SW480 (cell line): ENCODE measurements at regions not wholly inside any gene's neighbourhood (a gene's known extent, or its start where the extent isn't known, plus 50 kb on each side); places are given as distances from the start of the nearest gene placed in this dataset.
"Not testable (repeated sequence)": the region's sequence is repeated elsewhere in the genome, so short reads cannot be mapped to it uniquely, and the experiment has no call there.

Experiments
- DNase-seq: peaks from one replicate; pipeline ENCODE4 v3.0.0-alpha.2; 2016; ENCODE audit warnings: low spot score

- no peak for DNase-seq
These were observed 96.6 kb upstream of the B3GAT2 start for GRCh38 chr6:71053475-71053874.

DNA sequence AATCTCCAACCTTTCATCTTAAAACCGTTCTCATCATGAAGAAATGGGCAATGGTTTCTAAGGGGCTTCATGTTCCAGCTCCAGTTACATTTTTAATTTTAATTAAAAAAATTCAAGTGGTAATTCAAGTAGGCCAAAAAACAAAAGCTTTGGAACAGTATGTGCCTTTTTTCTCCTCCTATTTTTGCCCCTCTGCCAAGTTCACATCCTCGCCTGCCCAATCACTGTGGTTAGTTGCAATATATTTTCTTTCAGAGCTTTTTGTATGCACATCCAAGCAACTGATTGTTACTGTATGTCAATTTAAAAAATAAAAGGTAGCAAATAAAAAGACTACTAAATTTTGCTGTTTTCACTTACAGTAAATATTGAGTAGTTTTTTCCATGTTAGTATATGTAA lies 99.8 kb upstream of the B3GAT2 start:
- DNase-seq, result no peak

- no peak for DNase-seq
These were observed 109.3 kb upstream of the B3GAT2 start for GRCh38 chr6:71066153-71066552.

- no peak for DNase-seq
These were observed 111.0 kb upstream of the B3GAT2 start for GRCh38 chr6:71067816-71068215.

DNA sequence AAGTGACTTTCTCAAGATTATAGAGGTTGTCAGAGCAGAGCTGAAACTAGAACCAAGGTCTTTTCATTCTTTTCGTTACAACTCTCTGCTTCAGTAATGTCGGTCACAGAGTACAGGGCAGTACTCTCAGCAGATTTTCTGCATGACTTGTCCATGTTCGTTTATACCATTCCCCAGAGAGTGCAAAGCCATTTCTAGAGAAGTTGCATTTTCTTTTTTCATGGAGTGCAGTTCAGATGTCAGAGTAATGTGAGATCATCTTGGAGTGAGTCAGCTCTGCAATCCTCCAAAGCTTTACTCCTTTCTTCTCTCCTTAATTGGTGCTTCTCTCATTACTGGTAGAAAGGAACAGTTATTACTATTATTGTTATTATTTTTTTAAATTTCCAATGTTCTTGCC lies 115.6 kb upstream of the B3GAT2 start:
- DNase-seq, result no peak

DNA sequence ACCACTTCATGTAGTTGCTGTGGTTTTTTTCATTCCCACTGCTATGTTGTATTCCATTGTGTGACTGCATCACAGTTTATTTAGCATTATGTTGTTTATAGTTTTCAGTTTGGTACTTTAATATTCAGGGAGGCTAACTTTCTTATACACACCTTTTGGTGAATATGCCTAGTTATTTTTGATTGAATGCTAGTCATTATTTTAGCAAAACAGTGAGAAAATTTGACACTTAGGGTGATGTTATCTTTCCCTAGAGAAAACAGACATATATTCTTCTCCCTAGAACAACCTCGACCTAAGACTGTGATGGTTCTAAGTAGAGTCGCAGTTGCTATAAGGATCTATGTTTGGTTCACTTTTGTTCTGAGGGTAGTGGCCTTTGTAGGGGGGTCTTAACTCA lies 120.8 kb upstream of the B3GAT2 start:
- DNase-seq, result no peak

- DNase-seq, result no peak
These were observed 122.8 kb upstream of the B3GAT2 start for GRCh38 chr6:71079677-71080076.

DNA sequence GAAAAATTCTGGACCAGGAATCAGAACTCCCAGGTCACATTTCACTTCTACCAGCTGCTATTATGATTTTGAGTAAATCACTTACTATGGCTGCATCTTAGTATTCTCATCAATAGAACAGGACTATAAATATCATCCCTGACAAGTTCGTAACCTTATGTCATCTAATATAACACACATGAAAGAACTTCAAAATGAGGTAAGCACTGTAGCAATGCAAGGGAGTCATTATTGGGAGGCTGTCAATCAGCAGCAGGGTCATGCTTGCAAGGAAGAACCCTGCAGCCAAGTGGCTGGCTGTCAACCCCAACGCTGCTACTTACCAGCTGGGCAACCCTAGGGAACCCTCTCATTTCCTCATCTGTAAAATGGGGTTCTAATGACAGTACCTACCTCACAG lies 123.3 kb upstream of the B3GAT2 start:
- no peak for DNase-seq

DNA sequence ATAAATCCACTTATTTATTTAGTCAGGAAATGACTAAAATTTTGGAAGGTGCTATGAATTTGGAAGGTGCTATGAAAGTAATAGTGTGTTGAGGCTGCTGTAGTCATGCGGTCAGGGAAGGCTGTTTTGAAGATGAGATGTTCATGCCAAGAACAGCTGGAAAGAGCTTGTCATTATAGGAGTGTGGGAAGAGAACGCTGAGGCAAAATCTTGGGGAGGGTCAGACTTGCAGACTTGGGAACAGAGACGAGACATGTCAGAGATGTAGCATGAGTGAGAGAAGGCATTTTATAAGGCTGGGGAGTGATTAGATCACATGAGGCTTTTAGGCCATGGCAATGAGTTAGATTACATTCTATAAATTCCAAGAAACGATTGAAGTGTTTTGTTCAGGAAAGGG lies 124.0 kb upstream of the B3GAT2 start:
- no peak for DNase-seq

GRCh38 chr6:71082033-71082650 lies 125.3 kb upstream of the B3GAT2 start:
- no peak for DNase-seq

- no peak for DNase-seq
These were observed 126.5 kb upstream of the B3GAT2 start for GRCh38 chr6:71083308-71083820.

GRCh38 chr6:71088166-71088565 lies 131.3 kb upstream of the B3GAT2 start:
- no peak for DNase-seq

DNA sequence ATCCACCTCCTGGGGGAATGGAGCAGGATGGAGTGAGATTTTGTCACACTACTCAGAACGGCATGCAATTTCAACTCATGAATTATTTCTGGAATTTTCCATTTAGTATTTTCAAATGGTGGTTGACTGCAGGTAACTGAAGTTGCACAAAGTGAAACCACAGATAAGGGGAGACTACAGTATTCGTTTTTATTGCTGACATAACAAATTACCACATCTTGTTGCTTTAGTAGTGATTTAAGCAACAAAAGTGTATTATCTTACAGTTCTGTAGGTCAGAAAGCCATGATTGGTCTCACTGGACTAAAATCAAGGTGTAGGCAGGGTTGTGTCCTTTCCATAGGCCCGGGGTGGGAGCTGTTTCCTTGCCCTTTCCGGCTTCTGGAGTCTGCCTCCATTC lies 133.4 kb upstream of the B3GAT2 start:
- DNase-seq, result no peak

DNA sequence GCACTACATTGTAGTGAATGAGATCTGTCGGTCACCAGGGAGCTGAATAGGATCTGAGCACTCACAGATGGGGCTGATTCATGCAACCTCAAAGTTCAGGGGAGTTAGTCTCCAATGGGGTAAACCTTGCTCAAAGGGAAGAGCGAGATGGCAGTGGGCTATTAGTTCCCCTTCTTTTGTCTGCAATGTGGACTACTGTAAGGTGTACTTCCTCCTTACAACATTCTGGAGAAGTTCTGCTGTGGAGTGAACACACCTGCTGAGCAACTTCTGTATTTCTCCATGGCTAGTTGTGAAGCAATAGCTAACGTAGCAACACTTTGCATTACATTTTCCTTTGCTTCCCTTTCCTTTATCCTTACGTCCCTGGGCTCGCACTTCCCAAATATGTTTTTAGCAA lies 134.3 kb upstream of the B3GAT2 start:
- no peak for DNase-seq

DNA sequence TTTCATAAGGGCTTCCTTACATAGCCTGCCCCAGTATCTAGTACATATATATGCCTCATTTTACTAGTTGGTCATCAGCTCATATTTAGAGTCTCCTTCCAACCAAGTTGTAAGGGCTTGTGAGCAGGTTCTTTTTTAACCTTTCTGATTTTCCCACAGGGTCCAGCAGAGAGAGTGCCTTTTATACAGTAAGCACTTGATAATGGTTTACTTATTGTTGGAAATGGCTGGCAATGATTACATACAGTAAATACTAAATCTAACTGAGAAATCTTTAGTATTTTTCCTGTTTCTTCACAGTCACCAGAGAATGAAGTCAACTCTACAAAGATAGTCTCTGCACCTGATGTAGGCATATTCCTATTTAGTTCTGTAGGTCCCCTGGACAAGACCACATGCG lies 135.1 kb upstream of the B3GAT2 start:
- no peak for DNase-seq

GRCh38 chr6:71097264-71097663 lies 140.4 kb upstream of the B3GAT2 start:
- not testable (repeated sequence) for DNase-seq

GRCh38 chr6:71099649-71100048 lies 142.8 kb upstream of the B3GAT2 start:
- DNase-seq, result no peak

GRCh38 chr6:71103130-71103529 lies 146.3 kb upstream of the B3GAT2 start:
- DNase-seq, result no peak

DNA sequence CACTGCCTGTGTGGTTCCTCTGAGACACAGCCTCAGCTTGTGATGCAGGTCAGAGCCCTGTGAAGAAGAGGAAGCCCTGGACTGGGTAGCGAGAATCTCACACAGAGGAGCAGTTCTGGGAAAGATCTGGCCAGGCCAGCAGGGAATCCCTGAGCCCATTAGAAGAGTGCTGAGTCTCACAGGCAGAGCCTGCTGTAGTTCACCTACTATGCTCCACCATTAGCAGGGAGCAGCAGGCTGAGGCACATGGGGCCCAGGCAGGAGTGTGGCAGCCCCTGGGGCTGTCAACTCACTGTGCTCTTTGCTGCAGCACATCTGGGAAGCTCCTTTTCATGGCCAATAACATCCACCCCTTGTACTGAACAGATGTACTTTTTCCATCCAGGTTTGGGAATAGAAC lies 146.8 kb upstream of the B3GAT2 start:
- no peak for DNase-seq

GRCh38 chr6:71106276-71106675 lies 149.4 kb upstream of the B3GAT2 start:
- no peak for DNase-seq

DNA sequence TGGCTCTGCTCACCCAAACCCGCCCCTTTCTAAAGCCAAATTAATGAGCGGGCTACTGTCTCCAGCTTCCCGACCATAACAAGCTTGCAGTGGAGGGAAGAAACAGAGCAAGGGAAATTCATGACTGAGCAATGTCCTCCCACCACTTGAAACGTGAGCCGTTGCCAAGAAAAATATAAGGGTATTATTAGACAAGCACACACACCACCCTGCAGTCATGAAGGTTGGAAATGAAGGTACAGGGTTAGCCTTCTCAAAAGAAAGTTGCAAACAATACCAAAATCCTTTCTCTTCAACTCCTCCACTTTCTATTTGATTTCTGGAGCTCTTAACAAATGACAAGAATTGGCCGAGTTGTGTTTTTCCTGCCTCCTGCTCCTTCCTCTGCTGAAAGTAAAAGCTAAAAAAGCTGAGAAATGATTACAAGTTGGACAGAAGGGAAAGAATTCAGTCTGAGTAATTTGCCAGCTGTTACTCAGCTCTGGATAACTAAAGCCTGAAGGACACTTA lies 151.1 kb upstream of the B3GAT2 start:
- peak; percentile 16 for DNase-seq

DNA sequence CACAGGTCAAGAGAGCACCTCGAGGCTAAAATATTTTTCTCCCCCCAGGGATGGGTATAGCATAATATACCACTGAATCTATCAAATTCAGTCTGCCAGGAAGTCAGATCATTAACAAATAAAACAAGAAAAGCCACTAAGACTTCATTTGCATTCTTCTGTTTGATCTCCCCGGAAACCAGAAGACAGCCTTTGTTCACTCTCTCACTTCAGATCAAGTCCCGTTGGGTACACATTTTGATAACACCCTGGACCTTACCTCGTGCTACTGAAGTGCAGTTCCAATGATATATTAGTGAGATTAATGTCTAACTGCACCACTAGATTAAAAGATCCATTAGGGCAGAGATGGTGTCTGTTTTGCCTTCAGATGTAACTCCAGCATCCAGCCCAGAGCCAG lies 157.7 kb upstream of the B3GAT2 start:
- peak; percentile 6 for DNase-seq

- DNase-seq, result no peak
These were observed 158.1 kb upstream of the B3GAT2 start for GRCh38 chr6:71114986-71115385.

DNA sequence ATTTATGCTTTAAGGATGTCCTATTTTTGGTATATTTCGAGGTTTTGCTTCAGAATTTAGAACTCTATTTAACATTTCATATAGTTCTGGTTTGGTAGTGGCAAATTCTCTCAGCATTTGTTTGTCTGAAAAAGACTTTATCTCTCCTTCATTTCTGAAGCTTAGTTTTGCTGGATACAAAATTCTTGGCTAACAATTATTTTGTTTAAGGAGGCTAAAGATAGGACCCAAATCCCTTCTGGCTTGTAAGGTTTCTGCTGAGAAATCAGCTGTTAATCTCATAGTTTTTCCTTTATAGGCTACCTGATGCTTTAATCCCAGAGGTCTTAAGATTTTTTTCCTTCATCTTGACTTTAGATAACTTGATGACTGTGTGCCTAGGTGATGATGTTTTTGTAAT lies 162.7 kb upstream of the B3GAT2 start:
- no peak for DNase-seq
